NCI-H2107 treated with DMSO at 0.1 percent for 48 hours (cell line): ENCODE measurements at regions not wholly inside any gene's neighbourhood (a gene's known extent, or its start where the extent isn't known, plus 50 kb on each side); places are given as distances from the start of the nearest gene placed in this dataset.
"Not testable (repeated sequence)": the region's sequence is repeated elsewhere in the genome, so short reads cannot be mapped to it uniquely, and the experiment has no call there.

Source experiments
- DNase-seq: peaks from one replicate; lab custom pipeline; 2025; ENCODE audit not compliant: unreplicated experiment; lab: John Stamatoyannopoulos, UW

DNA sequence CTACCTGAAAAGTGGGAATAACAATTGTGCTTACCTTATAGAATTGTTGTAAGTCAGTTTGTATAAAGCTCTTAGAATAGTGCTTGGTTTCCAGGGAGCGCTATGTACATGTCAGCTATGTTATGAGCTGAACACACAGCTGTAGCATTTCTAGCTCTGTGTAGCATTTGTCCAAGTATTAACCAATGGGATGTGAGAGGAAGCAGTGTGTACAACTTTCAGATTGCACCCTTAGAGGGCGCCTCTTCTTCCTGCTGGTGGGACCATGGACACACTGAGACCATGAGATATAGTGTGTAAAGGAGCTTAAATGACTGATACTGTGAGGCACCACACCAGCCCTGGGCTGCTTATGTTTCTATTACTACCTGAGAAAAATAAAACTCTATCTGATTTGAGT is 380.2 kb downstream of the LNPK start:
- no peak for DNase-seq

DNA sequence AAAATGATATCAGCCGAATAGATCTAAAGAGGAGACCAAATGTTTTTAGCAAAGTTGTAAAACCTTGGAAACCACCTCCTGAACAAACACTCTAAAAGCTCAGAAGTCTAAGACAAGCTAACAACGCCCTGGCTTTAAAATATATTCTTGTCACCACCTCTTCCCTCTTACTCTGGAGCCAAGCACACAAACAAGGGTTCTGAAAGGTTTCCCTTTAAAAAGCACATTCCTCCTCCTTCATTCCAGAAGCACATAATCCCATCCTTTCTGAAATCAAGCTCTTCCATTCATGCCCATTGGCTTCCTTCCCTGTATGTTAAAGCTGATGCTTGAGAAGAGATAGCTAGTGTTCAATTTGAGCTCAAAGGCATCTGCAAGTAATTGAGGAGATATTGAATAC is 382.0 kb downstream of the LNPK start:
- DNase-seq = no peak

DNA sequence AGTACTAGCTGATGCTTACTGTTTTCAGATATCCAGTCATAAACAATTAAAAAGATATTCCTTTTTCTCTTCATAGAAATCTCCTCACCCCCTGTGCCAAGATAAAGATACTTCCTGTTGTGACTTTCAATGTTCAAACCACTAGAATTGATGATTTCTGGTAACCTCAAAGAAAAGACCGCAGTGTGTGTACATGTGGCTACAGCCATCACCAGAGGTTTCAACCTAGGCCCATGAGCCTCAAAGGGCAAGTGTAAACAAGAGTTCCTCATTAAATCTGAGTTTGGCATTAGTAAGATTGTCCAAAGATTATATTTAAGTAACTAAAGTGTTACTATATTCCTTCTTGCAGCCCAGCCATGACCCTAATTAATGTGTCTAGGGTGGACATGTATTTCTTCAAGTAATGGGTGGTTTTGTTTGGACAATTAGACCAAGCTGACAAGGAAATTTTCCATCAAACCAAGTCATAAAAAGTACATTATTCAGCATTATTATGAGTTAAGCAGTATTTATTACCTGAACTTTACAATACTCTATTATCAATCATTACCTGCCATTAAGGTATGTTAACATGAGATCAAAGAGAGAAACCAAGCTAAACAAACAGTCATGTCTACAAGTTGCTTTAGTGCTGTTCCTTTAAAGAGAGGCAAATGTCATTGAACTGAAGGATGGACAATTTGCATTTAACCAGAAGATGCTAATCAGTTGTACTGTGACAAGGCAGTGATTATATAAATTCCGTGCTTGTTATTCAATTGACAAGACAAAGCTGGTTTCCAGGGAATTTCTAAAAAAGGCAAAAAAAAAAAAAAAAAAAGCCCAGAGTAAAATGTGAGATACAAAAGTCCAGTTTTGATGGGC is 382.7 kb downstream of the LNPK start:
- no peak for DNase-seq

DNA sequence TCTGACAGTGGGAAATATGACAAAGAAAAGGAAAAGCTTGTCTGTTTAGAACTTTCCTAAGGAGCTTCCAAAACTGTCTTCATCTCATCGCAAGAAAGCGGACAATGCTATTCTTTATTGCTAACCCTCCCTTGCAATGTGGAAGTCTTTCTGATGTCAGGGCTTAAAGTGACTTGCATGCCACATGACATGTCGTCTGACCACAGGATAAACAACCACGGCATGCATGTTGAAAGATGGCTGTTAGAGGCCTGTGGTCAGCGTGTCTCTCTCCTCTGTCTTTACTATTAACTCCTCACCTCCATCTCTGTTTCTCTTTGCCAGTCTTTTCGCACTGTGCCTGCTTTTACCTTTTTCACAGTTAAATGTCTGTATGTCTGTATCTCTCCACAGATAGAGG is 389.8 kb downstream of the LNPK start:
- DNase-seq = no peak

DNA sequence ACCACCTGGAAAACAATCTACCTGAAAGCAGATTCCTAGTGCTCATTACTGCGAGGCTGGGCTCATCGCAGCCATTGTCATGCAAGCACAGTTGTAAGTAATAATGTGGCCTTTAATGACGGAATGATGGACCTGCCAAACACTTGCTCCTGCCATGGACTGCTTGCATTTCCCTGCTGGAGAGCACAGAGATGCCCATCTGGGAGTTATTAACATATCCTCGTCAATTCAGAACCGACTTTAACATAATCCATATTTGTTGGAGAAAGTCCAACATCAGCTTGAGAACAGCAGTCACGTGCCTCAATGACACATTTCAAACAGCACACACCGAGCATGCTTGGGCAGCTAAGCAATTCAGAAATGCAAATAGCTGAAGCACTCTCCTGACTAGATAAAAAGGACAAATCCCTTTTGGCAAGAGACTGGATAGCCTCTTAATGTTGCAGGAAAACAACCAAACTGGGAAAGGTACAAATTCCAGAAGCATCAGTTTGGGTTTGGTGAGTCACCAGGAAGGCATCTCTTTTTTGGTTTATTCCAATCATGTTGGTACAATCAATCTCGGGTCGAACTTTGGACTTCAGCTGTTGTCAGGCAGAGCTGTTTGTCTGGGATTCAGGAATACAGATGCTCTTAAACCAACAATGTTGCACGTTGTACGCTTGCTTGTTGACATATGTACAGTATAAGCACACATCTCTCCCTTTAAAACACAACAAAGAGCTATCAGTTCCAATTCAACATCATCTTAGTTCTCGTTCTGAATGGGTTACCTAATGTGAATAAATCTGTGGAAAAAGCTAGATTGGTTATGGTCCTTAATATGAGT is 395.8 kb downstream of the LNPK start:
- no peak for DNase-seq

DNA sequence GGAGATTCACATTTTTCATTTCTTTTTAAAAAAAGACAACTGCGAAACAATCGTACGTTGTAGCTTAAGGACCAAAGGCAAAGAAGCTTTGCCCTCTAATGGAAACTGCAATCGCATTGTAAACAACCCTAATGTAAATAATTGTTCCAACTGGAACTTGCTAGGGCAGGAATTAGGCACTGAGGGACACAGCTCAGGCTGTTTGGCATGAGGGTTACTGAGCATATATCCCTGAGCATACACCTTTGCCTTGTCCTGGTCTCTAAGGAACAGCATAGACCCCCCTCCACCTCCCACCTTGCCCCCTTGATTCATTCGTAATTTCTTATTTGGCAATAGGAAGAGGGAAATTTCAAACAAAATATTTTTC is 396.4 kb downstream of the LNPK start:
- no peak for DNase-seq

DNA sequence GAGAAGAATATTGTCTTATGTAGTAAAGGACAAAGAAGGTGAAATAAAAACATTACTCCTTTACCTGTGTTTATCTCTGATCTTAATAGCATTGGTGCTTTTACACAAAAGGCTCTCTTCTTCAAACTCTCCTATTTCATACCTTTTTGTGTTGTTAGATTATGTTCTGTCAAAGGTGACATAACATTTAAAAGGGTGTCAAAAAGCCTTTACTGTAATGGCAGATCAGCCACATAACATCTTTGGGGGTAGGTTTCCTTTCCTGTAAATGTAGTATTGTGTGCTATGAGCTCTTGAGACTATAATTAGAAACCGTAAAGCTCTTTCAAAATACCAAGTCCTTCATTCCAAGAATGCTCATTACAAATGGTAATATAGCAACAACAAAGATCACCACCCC is 400.1 kb downstream of the LNPK start:
- DNase-seq = no peak

DNA sequence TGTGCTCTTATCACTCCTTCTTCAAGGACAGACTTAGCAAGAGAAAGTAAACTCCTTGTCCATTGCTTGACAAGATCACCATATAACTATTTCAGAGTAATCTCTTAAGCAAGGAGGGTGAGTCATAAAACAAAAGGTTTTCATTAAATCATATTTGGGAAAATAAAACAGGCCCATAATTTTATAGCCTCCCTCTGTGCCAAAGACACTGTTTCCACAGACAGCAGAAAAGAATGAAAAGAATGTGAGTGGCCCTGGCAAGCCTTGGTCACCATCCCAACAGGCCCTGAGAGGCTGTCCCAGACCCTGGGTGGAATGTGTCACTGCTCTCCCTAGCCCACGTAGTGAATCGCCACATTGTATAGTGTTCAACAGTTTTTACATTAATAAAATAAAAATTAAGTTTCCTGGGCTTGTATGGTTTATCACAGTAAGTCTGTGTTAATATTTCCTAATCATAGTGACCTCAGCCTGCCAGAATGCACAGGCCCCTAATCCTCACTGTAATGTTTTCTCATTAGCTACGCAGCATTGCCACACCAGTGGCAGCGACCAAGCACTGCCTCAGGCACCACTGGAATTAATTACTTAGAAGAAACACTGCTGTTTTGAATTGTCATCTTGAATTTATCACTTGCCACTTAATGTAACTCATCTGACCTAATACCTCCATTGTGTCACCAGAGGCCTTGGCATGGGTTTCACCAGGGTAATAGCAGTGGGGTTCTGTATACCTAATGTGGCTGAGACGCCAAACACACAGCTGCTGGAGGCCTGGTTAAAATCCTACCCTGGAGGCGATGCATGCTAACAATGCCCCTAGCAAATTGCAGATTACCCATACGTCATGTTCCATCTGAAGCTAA is 401.9 kb downstream of the LNPK start:
- no peak for DNase-seq

DNA sequence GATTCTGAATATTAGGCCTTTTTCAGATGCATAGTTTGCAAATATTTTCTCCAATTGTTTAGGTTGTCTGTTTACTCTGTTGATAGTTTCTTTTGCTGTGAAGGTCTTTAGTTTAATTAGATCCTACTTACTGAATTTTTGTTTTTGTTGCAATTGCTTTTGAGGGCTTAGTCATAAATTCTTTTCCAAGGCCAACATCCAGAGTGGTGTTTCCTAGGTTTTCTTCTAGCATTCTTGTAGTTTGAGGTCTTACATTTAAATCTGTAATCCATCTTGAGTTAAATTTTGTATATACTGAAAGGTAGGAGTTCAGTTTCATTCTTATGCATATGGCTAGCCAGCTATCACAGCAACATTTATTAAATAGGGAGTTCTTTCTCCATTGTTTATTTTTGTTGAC is 404.8 kb downstream of the LNPK start:
- DNase-seq = no peak

DNA sequence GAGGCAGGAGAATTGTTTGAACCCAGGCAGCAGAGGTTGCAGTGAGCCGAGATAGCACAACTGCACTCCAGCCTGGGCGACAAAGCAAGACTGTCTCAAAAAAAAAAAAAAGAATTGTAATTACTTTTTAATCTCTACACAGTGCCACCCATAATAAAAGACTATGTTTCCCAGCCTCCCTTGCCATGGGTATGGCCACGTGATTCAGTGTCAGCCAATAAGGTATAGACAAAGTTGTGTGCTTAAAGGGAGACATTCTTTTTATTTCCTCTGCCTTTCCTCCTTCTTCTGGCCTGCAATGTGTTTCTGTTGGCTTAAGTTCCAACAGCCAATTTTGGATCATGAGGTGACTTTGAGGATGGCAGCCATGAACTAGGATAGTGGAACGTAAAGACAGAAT is 406.9 kb downstream of the LNPK start:
- DNase-seq = no peak

DNA sequence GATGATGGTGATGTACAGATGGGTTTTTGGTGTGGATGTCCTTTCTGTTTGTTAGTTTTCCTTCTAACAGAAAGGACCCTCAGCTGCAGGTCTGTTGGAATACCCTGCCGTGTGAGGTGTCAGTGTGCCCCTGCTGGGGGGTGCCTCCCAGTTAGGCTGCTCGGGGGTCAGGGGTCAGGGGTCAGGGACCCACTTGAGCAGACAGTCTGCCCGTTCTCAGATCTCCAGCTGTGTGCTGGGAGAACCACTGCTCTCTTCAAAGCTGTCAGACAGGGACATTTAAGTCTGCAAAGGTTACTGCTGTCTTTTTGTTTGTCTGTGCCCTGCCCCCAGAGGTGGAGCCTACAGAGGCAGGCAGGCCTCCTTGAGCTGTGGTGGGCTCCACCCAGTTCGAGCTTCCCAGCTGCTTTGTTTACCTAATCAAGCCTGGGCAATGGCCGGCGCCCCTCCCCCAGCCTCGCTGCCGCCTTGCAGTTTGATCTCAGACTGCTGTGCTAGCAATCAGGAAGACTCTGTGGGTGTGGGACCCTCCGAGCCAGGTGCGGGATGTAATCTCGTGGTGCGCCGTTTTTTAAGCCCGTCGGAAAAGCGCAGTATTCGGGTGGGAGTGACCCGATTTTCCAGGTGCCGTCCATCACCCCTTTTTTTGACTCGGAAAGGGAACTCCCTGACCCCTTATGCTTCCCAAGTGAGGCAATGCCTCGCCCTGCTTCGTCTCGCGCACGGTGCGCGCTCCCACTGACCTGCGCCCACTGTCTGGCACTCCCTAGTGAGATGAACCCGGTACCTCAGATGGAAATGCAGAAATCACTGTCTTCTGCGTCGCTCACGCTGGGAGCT is 408.2 kb downstream of the LNPK start:
- DNase-seq = not testable (repeated sequence)

DNA sequence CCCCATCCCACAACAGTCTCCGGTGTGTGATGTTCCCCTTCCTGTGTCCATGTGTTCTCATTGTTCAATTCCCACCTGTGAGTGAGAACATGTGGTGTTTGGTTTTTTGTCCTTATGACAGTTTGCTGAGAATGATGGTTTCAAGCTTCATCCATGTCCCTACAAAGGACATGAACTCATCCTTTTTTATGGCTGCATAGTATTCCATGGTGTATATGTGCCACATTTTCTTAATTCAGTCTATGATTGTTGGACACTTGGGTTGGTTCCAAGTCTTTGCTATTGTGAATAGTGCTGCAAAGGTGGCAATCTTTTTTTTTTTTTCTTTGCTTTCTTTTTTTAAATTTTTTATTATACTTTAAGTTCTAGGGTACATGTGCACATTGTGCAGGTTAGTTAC is 406.7 kb upstream of the ATP5MC3 start:
- DNase-seq = not testable (repeated sequence)

DNA sequence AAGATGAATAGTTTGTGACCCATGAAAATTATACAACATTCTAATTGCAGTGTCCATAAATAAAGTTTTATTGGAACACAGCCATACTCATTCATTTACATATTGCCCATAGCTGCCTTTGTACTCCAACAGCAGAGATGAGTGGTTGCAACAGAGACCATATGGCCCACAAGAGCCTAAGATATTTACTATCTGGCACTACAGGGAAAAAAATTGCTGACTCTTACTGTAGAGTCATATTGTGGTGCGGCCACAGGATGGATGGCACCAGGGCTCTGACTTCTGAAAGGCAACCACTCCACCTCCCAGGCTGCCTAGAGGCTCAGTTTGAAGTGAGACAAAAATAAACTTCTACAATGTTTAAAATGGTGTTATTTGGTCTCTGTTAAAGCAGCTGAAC is 404.0 kb upstream of the ATP5MC3 start:
- DNase-seq = no peak

DNA sequence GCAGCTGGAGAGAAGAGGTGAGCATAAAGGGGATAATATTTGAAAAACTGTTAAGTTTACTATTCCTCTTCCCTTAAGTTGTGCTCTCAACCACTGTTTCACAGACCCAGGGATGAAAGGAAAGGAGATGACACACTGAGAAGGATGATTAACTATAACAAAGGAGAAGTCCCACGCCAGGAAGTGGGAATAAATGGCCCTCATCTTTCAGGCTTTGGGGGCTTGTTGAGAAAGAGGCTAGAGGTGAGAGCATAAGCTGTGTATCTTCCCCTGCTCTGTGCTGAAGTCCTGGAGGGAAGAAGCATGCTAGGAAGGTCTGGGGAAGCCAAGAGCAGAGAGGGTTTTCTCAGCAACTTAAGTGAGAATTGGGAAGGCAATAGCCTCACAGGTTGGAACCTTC is 399.1 kb upstream of the ATP5MC3 start:
- no peak for DNase-seq

DNA sequence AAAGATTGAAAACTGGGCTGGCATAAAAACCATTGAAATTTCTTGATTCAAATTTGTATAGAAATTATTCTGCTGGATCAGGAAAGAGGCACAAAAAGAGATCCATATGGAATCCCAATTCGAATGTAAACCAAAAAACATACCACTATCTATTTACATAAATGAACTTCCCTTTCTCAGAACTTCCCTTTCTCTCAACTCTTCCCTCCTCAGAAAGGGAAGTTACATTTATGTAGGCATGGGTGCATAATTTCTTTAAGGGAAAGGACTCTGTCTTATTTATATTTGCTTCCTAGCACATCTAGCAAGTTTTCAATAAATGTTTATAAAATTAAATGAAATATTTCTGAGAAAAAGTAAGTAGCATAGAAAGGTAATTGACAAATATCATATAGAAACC is 398.1 kb upstream of the ATP5MC3 start:
- DNase-seq = no peak

DNA sequence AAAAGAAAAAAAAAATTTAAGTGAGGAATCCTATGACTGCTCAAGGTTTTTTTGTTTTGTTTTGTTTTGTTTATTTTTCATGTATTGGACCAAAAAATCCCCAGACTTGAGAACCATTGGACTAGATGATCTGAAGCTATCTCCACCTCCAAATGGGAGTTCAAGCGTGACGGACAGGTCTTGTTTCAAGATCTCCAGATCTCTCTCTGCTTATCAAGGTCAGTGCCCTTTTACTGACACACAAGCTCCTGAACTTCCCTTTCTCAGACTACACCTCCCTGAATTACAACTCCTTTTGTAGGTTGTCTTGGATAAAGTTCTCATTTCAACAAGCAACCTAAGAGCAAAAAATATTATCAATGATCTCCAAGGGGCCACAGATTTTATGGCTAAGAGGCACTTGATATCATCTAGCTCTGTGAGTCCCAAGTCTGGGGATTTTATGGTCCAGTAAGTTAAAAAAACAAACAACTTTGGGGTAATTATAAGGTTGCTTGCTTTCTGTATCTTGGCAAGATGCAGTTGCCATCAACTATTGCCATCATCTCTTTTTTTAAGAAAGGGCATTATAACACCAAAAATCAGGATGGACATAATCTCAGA is 396.0 kb upstream of the ATP5MC3 start:
- DNase-seq = no peak

DNA sequence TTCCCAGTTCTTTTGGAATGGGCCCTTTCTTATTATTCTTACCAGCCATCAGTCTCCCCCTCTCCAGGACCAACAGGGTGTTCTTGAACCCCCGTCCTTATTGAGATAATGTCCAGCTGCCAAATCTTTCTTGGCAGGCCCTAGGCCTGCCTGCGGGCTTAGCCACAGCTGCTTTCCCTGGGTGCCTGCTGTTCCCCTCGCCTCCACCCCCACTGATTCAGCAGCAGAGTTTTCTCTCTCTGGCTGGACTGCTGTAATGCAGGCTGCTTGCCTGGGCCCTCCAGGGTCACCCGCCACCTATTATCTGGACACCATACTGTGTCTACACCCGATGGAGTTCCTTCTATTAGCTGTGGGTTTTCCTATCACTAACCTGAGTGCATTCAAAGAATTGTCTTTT is 395.4 kb upstream of the ATP5MC3 start:
- no peak for DNase-seq

DNA sequence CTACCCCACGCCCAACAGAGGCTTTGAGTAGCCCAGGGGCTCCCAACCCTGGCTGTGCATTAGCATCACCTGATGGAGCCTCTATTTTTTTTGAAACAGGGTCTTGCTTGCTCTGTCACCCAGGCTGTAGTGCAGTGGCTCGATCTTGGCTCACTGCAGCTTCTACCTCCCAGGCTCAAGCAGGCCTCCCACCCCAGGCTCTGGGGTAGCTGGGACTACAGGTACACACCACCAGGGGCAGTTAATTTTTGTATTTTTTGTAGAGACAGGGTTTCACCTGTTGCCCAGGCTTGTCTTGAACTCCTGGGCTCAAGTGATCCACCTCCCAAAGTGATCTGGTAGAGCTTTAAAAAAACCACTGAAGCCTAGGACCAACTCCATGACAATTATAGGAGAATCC is 394.8 kb upstream of the ATP5MC3 start:
- no peak for DNase-seq

DNA sequence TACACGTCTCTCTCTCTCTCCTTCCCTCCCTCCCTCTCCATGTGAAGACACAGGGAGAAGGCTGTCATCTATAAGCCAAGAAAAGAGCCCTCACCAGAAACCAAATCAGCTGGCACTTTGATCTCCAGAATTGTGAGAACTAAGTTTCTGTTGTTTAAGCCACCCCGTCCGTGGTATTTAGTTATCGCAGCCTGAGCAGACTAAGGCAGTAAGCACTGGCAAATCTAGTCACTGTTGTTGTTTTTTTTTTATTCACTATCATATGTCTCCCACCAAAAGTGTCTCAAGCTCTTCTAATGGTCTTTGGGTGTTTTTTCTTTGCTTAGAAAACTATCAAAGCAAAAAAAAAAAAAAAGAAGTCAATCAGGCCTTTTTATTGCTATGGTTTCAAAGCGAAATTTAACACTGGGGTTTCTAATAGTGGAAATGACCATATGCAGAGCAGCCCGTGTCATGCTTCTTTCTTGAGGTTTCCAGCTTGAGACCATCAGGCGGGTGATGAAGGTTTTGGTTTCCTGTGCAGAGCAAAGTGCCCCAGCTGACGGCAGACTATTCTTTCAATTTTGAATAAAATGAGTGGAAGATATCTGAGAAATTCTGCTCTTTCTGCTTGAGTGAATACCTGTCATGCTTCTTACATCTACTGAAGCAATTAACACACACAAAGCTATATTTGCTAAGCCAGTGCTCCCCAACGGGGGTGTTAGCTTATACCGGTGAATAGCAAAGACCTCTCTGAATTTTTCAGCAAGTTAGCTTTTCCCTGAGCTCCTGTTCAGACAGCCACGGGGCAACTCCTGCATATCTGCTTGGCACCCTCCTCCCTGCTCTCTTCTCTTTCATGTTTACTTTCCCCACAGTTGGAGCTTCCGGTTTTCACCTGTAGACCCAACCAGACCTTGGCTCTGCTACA is 394.1 kb upstream of the ATP5MC3 start:
- no peak for DNase-seq
